Activated CD8-positive, alpha-beta memory T cell treated with anti-CD3 and anti-CD28 coated beads, Interleukin-2, amount 10 ng/mL, durations not matched to agents 7 days and 5 days (primary cell): ENCODE measurements at regions not wholly inside any gene's neighbourhood (a gene's known extent, or its start where the extent isn't known, plus 50 kb on each side); places are given as distances from the start of the nearest gene placed in this dataset.
"Not testable (repeated sequence)": the region's sequence is repeated elsewhere in the genome, so short reads cannot be mapped to it uniquely, and the experiment has no call there.

Source experiments
- ATAC-seq: fragments of 150-1000 bp; cut with Tn5 transposase; one replicate; pipeline ENCODE4 v1.10.0; 2021; ENCODE audit warnings: moderate library complexity
- CTCF ChIA-PET: fragments of 350-600 bp; sonication (Branson Sonifier 250); formaldehyde crosslinking; loops from one replicate; lab custom pipeline; 2021; ENCODE audit warnings: antibody characterized with exemption; lab: Charles Lee
- DNase-seq: peaks from one replicate; pipeline ENCODE4 v3.0.0-alpha.2; 2020
- H3K27ac Mint-ChIP-seq: one replicate; pipeline ENCODE4 v1.8.0; 2021; ENCODE audit warnings: mild to moderate bottlenecking, mixed read lengths
- H3K27me3 Mint-ChIP-seq: one replicate; pipeline ENCODE4 v1.8.0; 2021; ENCODE audit warnings: mixed read lengths
- H3K36me3 Mint-ChIP-seq: one replicate; pipeline ENCODE4 v1.8.0; 2021; ENCODE audit warnings: mild to moderate bottlenecking, mixed read lengths
- H3K4me1 Mint-ChIP-seq: one replicate; pipeline ENCODE4 v1.8.0; 2021; ENCODE audit warnings: mixed read lengths
- H3K4me3 Mint-ChIP-seq: one replicate; pipeline ENCODE4 v1.8.0; 2021; ENCODE audit warnings: mild to moderate bottlenecking, moderate library complexity, mixed read lengths
- H3K9me3 Mint-ChIP-seq: one replicate; pipeline ENCODE4 v1.8.0; 2022; ENCODE audit warnings: low read depth, mixed read lengths

GRCh38 chr4:25981749-25982148, 67.7 kb downstream of the SMIM20 start:
- no peaks in the 10 kb centered on the region for H3K9me3 Mint-ChIP-seq
- H3K4me3 Mint-ChIP-seq: no peak overlapping the region
- H3K36me3 Mint-ChIP-seq: no peaks in the 10 kb centered on the region
- no peak for DNase-seq
- no peaks in the 10 kb centered on the region for H3K4me1 Mint-ChIP-seq
- CTCF ChIA-PET: no interaction called here
- ATAC-seq: no peak
- peaks cover under 1% of the 10 kb centered on the region for H3K27me3 Mint-ChIP-seq
- no peak overlapping the region for H3K27ac Mint-ChIP-seq

GRCh38 chr4:25982962-25983361, 68.9 kb downstream of the SMIM20 start:
- DNase-seq: no peak
- no peaks in the 10 kb centered on the region for H3K27me3 Mint-ChIP-seq
- CTCF ChIA-PET: no interaction called here
- peaks cover 3% of the 10 kb centered on the region for H3K4me1 Mint-ChIP-seq
- no peaks in the 10 kb centered on the region for H3K9me3 Mint-ChIP-seq
- no peak overlapping the region for H3K4me3 Mint-ChIP-seq
- H3K36me3 Mint-ChIP-seq: no peaks in the 10 kb centered on the region
- H3K27ac Mint-ChIP-seq: no peak overlapping the region
- no peak for ATAC-seq

- no peak for ATAC-seq
- Mint-ChIP-seq H3K27ac (no peak overlapping the region), H3K4me3 (no peak overlapping the region), H3K9me3 (no peaks in the 10 kb centered on the region), H3K4me1 (peaks cover 9% of the 10 kb centered on the region), H3K27me3 (no peaks in the 10 kb centered on the region), H3K36me3 (no peaks in the 10 kb centered on the region)
- DNase-seq: no peak
- CTCF ChIA-PET: interaction anchor here (1.0 kb wide), 1 partner anchor 77 kb away, joined by 3 read pairs; no protein-coding TSS in a partner anchor
Observed at GRCh38 chr4:25984266-25984665, 70.2 kb downstream of the SMIM20 start.

DNA sequence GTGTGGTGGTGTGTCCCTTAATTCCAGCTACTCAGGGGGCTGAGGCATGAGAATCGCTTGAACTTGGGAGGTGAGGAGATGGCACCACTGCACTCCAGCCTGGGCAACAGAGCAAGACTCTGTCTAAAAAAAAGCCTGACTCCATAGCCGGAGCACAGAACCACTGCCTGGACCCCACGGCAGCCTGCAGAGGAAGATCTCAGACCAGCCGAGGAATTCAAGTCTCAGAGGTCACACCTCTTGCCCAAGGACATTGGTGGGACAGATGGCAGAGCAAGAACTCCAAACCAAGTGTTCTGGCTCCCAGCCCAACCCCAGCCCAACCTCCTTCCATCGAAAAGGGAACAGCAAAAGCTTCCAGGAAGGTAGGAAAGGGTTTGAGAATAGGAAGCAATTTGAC, 70.8 kb downstream of the SMIM20 start:
- H3K4me1 Mint-ChIP-seq: peaks cover 9% of the 10 kb centered on the region
- DNase-seq (peak; percentile 33), ATAC-seq (no peak)
- peaks cover under 1% of the 10 kb centered on the region for H3K27me3 Mint-ChIP-seq
- CTCF ChIA-PET: interaction anchor here (1.0 kb wide), 1 partner anchor 76 kb away, joined by 3 read pairs; no protein-coding TSS in a partner anchor
- no peak overlapping the region for H3K4me3 Mint-ChIP-seq
- no peaks in the 10 kb centered on the region for H3K36me3 Mint-ChIP-seq
- H3K27ac Mint-ChIP-seq: no peak overlapping the region
- no peaks in the 10 kb centered on the region for H3K9me3 Mint-ChIP-seq

- Mint-ChIP-seq H3K27me3 (peaks cover 2% of the 10 kb centered on the region), H3K27ac (no peak overlapping the region), H3K4me1 (peaks cover 9% of the 10 kb centered on the region), H3K4me3 (no peak overlapping the region), H3K36me3 (no peaks in the 10 kb centered on the region), H3K9me3 (no peaks in the 10 kb centered on the region)
- DNase-seq (no peak), ATAC-seq (no peak)
- CTCF ChIA-PET: interaction anchor here (1.3 to 2.8 kb wide), 8 partner anchors 14 to 1023 kb away, joined by 3 to 21 read pairs (median 12); no protein-coding TSS in a partner anchor
Observed at GRCh38 chr4:25986807-25987206, 72.8 kb downstream of the SMIM20 start.

DNA sequence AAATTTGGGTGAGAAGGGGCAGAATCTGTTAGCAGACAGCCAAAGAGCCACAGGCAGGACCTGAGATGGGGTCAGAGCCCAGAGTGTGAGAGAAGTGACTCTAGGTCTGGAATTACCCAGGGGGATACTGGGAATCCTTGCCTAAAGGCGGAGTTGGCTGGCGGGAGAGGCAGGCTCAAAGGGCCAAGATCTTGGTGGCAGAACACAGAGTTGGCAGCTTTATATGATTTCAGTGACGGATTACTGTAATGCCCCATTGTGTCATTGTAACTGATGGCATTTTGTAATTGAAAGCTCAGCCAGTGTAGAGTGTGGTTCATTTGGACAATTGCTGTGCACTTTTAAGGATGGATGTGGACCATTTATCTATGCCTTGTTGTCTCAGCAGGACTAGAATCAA, 77.3 kb downstream of the SMIM20 start:
- CTCF ChIA-PET: interaction anchor here (0.6 kb wide), 1 partner anchor 61 kb away, joined by 3 read pairs; no protein-coding TSS in a partner anchor
- Mint-ChIP-seq H3K4me3 (no peak overlapping the region), H3K9me3 (no peaks in the 10 kb centered on the region), H3K4me1 (peaks cover 18% of the 10 kb centered on the region), H3K36me3 (no peaks in the 10 kb centered on the region), H3K27ac (no peak overlapping the region), H3K27me3 (peaks cover 2% of the 10 kb centered on the region)
- ATAC-seq (no peak), DNase-seq (peak; percentile 34)

- ATAC-seq (peak; percentile 51), DNase-seq (peak; percentile 43)
- no peaks in the 10 kb centered on the region for H3K36me3 Mint-ChIP-seq
- CTCF ChIA-PET: interaction anchor here (1.1 to 1.2 kb wide), 2 partner anchors 17 to 151 kb away, joined by 3 read pairs; no protein-coding TSS in a partner anchor
- H3K27me3 Mint-ChIP-seq: peaks cover 2% of the 10 kb centered on the region
- no peak overlapping the region for H3K27ac Mint-ChIP-seq
- peaks cover 10% of the 10 kb centered on the region for H3K4me1 Mint-ChIP-seq
- no peaks in the 10 kb centered on the region for H3K9me3 Mint-ChIP-seq
- H3K4me3 Mint-ChIP-seq: no peak overlapping the region
Observed at GRCh38 chr4:25993395-25994185, 79.6 kb downstream of the SMIM20 start.

- not testable (repeated sequence) for H3K36me3 Mint-ChIP-seq, H3K4me3 Mint-ChIP-seq, H3K27ac Mint-ChIP-seq, H3K9me3 Mint-ChIP-seq, ATAC-seq, H3K27me3 Mint-ChIP-seq, H3K4me1 Mint-ChIP-seq
- DNase-seq: peak; percentile 16
- CTCF ChIA-PET: interaction anchor here (1.1 to 1.2 kb wide), 2 partner anchors 16 to 152 kb away, joined by 3 read pairs; no protein-coding TSS in a partner anchor
Observed at GRCh38 chr4:25994577-25994976, 80.6 kb downstream of the SMIM20 start.

DNA sequence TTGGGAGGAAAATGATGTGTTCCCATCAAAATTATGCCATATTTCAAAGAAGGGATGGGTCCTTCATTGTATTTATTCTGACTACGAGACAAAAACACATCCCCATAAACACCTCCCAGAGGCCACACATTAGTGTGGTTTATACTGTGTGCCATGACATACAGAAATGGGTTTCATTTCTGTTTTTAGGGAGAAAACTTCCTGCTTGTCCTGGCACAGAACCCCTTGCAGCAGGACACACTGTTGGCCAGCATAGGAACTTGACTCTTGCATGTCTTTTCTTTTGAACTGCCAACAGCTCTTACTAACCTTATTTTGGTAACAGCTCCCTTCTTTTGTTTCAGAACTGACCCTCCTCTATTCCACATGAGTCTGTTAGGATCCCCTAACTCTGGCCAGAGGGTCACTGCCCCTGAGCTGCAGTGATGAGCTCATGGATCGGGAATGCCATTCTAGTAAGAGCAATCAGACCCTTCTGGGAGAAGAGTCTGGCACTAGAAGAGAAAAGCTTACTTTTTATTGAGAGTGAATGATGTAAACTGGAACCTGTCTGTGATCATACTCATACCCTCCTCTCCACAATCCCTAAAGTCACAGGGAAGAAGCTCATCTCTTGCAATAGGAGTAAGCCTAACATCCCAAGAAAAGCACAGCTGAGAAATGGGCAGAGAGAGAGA, 86.4 kb downstream of the SMIM20 start:
- CTCF ChIA-PET: interaction anchor here (0.8 to 2.4 kb wide), 3 partner anchors 13 to 560 kb away, joined by 3 to 14 read pairs (median 3); no protein-coding TSS in a partner anchor
- no peaks in the 10 kb centered on the region for H3K4me1 Mint-ChIP-seq
- DNase-seq: no peak
- no peak overlapping the region for H3K27ac Mint-ChIP-seq
- peaks cover 4% of the 10 kb centered on the region for H3K27me3 Mint-ChIP-seq
- no peak overlapping the region for H3K4me3 Mint-ChIP-seq
- no peak for ATAC-seq
- H3K9me3 Mint-ChIP-seq: no peaks in the 10 kb centered on the region
- H3K36me3 Mint-ChIP-seq: no peaks in the 10 kb centered on the region

GRCh38 chr4:26001413-26001812, 87.4 kb downstream of the SMIM20 start:
- H3K4me1 Mint-ChIP-seq: no peaks in the 10 kb centered on the region
- H3K27ac Mint-ChIP-seq: no peak overlapping the region
- H3K9me3 Mint-ChIP-seq: no peaks in the 10 kb centered on the region
- DNase-seq (no peak), ATAC-seq (no peak)
- CTCF ChIA-PET: interaction anchor here (1.3 to 2.4 kb wide), 2 partner anchors 14 to 409 kb away, joined by 3 to 14 read pairs; no protein-coding TSS in a partner anchor
- peaks cover 10% of the 10 kb centered on the region for H3K27me3 Mint-ChIP-seq
- H3K36me3 Mint-ChIP-seq: peaks cover 1% of the 10 kb centered on the region
- no peak overlapping the region for H3K4me3 Mint-ChIP-seq

DNA sequence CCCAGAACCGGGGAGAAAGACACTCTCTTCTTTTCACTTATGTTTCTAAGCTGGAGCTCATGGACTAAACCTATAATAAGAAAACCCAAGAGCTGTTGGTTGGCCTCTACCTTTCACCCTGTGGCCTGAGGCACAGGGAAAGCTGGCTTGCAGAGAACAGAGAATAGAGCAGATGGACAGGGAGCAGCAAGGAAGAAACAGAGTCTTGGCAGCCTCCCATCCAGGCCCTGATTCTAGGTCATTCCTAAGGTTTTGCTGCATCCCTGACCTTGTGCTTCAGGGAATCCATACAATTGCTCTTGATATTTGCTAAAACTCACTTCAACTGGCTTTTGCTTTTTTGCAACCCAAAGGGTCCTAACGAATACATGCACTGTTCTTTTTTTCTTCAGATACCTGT, 87.8 kb downstream of the SMIM20 start:
- peaks cover 10% of the 10 kb centered on the region for H3K27me3 Mint-ChIP-seq
- H3K4me3 Mint-ChIP-seq: no peak overlapping the region
- H3K9me3 Mint-ChIP-seq: no peaks in the 10 kb centered on the region
- CTCF ChIA-PET: no interaction called here
- no peaks in the 10 kb centered on the region for H3K4me1 Mint-ChIP-seq
- DNase-seq (no peak), ATAC-seq (no peak)
- no peak overlapping the region for H3K27ac Mint-ChIP-seq
- H3K36me3 Mint-ChIP-seq: peaks cover 1% of the 10 kb centered on the region

- CTCF ChIA-PET: no interaction called here
- Mint-ChIP-seq H3K4me3 (no peak overlapping the region), H3K4me1 (no peaks in the 10 kb centered on the region), H3K9me3 (peaks cover 2% of the 10 kb centered on the region), H3K27me3 (peaks cover 17% of the 10 kb centered on the region), H3K27ac (no peak overlapping the region), H3K36me3 (peaks cover 3% of the 10 kb centered on the region)
- ATAC-seq: no peak
- DNase-seq: no peak
Observed at GRCh38 chr4:26003056-26003455, 89.0 kb downstream of the SMIM20 start.

GRCh38 chr4:26004290-26004689, 90.3 kb downstream of the SMIM20 start:
- Mint-ChIP-seq H3K4me3 (no peak overlapping the region), H3K9me3 (peaks cover 6% of the 10 kb centered on the region), H3K27ac (no peak overlapping the region), H3K4me1 (peaks cover under 1% of the 10 kb centered on the region), H3K36me3 (peaks cover 3% of the 10 kb centered on the region), H3K27me3 (peaks cover 17% of the 10 kb centered on the region)
- no peak for DNase-seq
- no peak for ATAC-seq
- CTCF ChIA-PET: interaction anchor here (0.8 to 2.3 kb wide), 2 partner anchors 16 kb away, joined by 3 to 21 read pairs; no protein-coding TSS in a partner anchor
